Esophagus squamous epithelium (tissue), 5 donors: ENCODE measurements at regions not wholly inside any gene's neighbourhood (a gene's known extent, or its start where the extent isn't known, plus 50 kb on each side); places are given as distances from the start of the nearest gene placed in this dataset.

Source experiments
- DNase-seq: peaks from one replicate; lab custom pipeline; 2025; lab: John Stamatoyannopoulos, UW
- H3K27ac ChIP-seq, 4 donors: fragments of 200-600 bp; sonication (generic); one replicate each; pipeline ENCODE4 v1.5.1; 2016 to 2019; ENCODE audit warnings: mild to moderate bottlenecking in 1 of 4
- H3K27me3 ChIP-seq, 4 donors: fragments of 200-600 bp; sonication (generic); 1 replicate in 3 of 4; 2 replicates in 1 of 4; pipeline versions ENCODE4 v1.5.1 to v1.6.0; 2017 to 2021; ENCODE audit warnings: antibody characterized with exemption in 1 of 4
- H3K36me3 ChIP-seq, 3 donors: fragments of 200-600 bp; sonication (generic); one replicate each; pipeline ENCODE4 v1.5.1; 2016 to 2019
- H3K4me1 ChIP-seq, 3 donors: fragments of 200-600 bp; sonication (generic); one replicate each; pipeline ENCODE4 v1.5.1; 2017 to 2019
- H3K4me3 ChIP-seq, 4 donors: fragments of 200-600 bp; sonication (generic); 1 replicate in 3 of 4; 2 replicates in 1 of 4; pipeline ENCODE4 v1.5.1; 2016 to 2019; ENCODE audit warnings: mild to moderate bottlenecking in 2 of 4, moderate library complexity in 1 of 4
- H3K9me3 ChIP-seq, 3 donors: fragments of 200-600 bp; sonication (generic); one replicate each; pipeline ENCODE4 v1.5.1; 2016 to 2019
- CTCF ChIP-seq, 6 experiments: fragments of 450-650 bp in 4 of 6; fragments of 200-600 bp in 2 of 6; sonication (generic) in 2 of 6; IDR thresholded peaks; one replicate each; pipeline ENCODE4 v1.5.1; 2016 to 2019; ENCODE audit warnings: antibody characterized with exemption in 6 of 6, mild to moderate bottlenecking in 4 of 6, moderate library complexity in 4 of 6
- POLR2A ChIP-seq, 4 donors: fragments of 450-650 bp; IDR thresholded peaks; one replicate each; pipeline ENCODE4 v1.6.1; 2017; ENCODE audit warnings: antibody characterized with exemption in 4 of 4, mild to moderate bottlenecking in 4 of 4, moderate library complexity in 3 of 4
- WGBS, 2 donors: methylation state at CpG; one replicate each; pipeline ENCODE4 v1.1.5; 2018; 5-methylcytosine and 5-hydroxymethylcytosine counted together
- intact Hi-C: fragments of 100-400 bp; cut with DNase I; formaldehyde crosslinking; loops from one replicate; pipeline ENCODE4 v1.15.0; 2022
- donor health status: DM: yes; HTN: yes; CAD: no.

- DNase-seq, result no peak
These were observed 62.8 kb downstream of the NUDT10 start for GRCh38 chrX:51395480-51395809.

More at GRCh38 chrX:51395480-51395809, 62.8 kb downstream of the NUDT10 start:
- H3K9me3 ChIP-seq, result no peaks in the 10 kb centered on the region
- H3K4me3 ChIP-seq, result peak overlapping the region in 3 of 4 donors; percentile 45 to 64 (median 48)
- H3K27ac ChIP-seq, result no peak overlapping the region
- WGBS, 2 donors, result 11 to 48% methylated on average over 3 to 4 of the region's 4 CpGs
- no peak for TF ChIP-seq POLR2A (IDR thresholded peaks at IDR 0.05)
- peak in 1 of 6 experiments; percentile 29 for TF ChIP-seq CTCF (IDR thresholded peaks at IDR 0.05)
- no peaks in the 10 kb centered on the region for H3K36me3 ChIP-seq
- H3K27me3 ChIP-seq, result peaks cover 0 to 7% (median 0%) of the 10 kb centered on the region in 4 donors
- H3K4me1 ChIP-seq, result peaks cover 0 to 8% (median 0%) of the 10 kb centered on the region in 3 donors
- intact Hi-C loops, result no loop called here
